Dermis microvascular lymphatic vessel endothelial cell (primary cell): ENCODE measurements at regions not wholly inside any gene's neighbourhood (a gene's known extent, or its start where the extent isn't known, plus 50 kb on each side); places are given as distances from the start of the nearest gene placed in this dataset.
A peak's percentile ranks its signal among the peaks of the same experiment; 100 is the strongest.

ENCODE experiments used
- DNase-seq, 2 donors: peaks; one replicate each; pipeline versions ENCODE4 v3.0.0 to v3.0.0-alpha.2; 2010; ENCODE audit warnings: low read depth in 2 of 2

DNA sequence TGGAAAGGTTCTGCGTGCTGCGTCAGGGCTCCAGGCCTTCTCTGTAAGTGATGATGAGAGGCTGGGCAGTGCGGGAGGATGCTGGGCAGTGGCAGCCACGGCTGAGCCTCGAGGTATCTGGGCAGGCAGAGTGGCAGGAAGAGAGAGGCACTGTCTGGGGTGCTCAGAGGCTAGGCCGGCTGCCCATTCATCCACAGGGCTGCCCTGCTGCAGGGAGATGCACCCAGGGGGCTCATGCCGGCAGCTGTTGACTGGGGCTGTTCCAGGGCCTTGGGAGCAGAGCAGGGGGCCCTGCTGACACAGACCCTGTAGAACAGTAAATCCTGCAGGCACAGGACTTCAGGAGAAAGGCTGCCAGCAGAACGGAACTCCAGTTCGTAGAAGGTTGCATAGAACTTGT, 88.8 kb downstream of the BOD1 start:
- DNase-seq: no peak

DNA sequence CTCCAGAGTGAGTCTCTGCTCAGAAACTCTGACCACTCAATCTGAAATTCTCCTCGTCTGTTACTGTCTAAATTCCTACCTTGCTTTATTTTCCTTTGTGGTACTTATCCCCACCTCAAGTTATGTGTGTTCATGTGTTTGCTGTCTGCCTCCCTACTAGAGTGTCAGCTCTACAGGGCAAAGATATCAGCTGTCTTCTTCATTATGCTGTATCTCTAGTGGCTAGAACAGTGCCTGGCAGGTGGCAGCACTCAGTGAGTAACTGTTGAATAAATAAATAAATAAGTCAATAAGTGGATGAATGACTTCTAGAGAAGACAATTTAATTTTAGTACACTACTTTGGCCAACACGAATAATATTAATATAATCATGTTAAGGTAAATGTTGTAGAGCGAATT, 92.3 kb downstream of the BOD1 start:
- DNase-seq: no peak

DNA sequence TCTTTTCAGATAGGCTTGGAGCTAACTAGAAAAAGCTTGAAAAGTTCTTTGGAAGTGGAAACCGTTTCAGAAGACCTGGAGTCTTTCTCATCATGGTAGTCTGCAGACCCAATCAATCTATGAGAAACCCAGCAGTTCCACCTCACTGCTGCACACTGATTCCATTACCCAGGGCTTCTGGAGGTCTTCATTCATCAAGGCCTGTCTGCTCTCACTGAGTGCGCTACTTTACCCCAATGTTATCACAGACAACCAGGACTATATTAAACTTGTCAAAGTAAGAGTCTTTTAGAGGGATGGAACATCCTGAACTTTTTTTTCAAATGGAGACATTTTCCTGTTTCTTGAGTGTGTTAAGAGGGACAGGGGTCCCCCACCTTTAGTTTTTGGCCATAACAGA, 93.1 kb downstream of the BOD1 start:
- DNase-seq: no peak

DNA sequence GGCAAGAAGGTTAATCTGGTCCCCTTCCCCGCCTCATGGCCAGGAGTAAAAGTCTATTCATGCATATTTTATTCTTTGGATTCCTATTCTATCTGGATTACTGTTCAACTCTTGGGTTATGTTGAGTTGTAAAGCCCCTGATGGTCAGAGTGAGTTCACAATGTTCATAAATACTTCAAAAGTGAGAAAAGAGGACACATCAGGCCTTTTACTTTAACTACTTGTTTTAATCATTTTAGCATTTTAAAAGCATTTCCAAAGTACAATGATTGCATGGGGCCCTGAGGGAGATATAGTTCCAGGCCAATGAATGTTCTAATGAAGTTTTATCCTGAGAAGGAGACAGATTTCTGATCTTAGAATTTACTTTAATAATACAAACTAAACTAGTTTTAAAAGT, 93.9 kb downstream of the BOD1 start:
- no peak for DNase-seq

DNA sequence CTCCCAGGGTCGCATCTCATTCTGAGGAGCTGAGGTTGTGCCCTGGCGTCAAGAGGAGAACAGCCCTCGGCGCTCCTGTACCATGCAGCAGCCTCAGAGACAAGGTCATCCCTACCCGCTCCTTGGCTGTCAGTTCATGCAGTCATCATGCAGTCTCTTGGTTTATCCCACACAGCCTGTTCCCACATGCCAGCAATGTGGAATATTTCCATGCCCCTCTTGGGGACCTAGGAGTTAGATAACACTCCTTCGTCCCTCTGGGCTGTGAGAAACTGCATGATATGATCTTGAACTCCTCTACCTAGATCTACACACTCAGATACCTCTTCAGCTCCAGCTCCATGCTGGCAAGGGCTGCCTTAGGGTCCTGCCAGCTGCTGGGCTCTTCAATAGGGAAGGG, 97.6 kb downstream of the BOD1 start:
- no peak for DNase-seq

DNA sequence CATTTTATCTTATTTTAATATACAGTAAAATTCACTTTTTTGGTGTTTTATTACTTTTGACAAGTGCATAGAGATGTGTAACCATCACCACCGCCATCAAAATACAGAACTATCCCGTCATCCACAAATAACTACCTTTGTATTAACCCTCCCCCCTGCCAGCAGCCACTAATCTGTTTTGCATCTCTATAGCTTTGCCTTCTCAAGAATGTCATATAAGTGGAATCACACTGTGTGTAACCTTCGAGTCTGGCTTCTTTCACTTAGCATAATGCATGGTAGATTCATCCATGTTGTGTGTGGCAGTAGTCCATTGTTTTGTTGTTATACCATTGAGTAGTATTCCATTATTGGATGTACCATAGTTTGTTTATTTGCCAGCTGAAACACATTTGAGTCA, 98.8 kb downstream of the BOD1 start:
- no peak for DNase-seq

DNA sequence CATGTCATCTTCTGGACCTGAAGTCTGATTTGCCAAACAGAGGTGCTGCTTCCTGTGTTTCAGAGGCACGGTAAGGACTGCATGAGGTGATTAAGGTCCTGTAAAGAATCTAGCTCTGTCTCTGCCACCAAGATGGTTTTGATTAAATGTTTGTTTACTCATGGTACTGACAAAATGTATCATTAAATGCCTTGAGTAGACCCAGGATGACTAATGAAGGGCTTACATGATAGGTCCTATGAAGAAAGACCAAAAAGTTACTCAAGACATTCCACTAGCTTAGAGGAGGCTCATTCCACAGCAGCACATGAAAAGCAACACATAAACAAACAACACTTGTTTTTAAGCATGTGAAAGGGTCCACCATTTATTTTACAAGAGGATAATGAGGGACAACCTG, 100.9 kb downstream of the BOD1 start:
- DNase-seq: no peak

DNA sequence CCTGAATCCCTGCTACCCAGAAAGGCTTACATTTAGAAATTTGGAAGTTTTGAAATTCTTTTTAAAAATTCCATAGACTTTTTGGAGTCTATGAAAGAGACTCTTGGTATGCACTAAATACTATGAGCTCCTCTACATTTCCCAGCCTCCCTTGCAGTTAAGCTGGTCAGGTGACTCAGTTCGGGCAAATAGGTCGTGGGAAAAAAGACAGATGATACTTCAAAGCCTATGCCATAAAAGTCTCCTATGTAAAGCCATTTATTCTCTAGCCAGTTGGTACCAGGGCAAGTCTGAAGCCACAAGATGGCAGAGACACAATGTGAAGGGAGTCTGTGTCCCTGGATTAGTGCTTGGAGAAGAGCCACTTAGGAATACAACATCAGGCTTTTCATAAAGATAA, 101.8 kb downstream of the BOD1 start:
- no peak for DNase-seq

DNA sequence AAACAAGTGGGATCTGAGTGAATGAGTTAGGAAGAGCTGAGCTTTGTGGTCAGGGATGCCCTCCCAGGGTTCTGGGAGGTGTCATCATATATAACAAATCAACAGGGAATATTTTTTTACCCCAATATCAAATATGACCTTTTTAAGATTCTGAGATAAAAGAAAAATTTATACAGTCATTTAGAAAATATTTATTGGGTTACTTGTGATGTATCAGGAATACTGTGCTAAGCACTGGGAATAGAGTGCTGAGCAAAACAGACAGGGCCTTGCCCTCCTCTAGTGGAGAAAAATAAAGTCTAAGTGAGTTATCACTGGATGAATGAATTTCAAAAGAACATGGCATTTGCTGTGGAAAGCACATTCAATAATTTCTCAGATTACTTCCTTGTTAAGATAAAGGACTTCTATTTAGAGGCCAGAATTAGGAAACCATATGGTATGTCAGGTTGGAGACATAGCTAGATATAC, 102.9 kb downstream of the BOD1 start:
- no peak for DNase-seq

DNA sequence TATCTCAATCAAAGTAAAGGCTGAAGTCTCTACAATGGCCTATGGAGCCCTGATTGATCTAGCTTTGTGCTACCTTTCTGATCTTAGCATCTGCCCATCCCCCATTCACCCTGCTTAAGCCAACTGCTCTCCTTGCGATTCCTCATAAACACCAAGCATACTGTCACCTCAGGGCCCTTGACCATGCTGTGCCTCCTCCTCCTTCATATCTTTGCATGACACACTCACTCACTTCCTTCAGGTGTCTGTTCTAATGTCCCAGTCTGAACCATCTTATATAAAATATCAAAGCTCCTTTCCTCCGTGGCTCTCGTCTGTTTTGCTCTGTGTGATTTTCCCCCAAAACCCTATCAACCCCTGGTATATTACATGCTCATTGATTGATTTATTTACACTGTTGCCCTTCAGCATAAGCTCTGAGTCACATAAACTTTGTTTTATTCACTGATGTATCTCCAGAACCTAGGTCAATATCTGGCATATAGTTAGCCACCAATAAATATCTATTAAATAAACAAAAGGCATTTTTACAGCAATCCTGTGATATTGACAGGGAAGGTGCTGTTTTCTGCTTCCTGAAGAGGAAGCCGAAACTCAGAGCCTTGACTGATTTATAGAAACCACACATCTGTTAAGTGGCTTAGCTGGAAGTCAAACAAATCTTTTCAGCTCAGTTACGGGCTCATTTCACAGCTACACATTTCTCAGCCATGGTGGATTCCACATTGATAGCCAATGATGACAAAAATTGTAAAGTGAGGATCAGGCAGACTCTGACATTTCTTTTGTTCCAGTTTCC, 103.6 kb downstream of the BOD1 start:
- no peak for DNase-seq

DNA sequence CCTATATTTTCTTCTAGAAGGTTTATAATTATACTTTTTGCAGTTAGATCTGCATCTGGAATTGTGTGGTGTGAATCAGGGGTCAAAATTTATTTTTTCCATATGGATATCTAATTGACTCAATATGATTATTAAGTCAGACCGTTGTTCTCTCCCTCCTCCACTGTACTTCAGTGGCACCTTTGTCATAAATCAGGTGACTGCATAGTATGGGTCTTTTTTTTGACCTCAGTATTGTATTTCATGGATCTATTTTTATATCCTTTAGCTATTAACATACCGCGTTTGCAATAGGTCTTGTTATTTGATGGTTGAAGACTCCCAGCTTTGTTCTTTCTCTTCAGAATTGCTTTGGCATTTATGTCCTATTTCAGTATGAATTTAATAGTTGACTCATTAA, 107.4 kb downstream of the BOD1 start:
- DNase-seq: no peak

DNA sequence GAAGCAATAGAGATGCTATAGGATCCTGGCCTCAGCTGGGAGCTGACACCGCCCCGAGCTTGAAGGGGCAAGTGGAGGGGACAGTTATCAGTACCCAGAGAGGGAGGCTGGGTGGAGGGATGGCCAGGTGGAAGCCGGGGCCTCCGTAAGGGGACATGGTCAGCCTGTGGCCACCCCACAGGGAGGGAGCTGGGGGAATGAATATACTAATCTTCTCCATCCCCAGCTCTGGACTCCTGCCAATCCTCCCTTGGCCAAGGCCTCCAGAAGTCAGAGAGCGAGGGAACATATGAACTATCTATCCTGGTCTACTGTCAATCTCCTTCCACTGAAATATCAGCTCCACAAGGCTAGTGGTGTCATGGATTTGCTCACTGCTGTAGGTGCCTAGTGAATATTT, 109.3 kb downstream of the BOD1 start:
- no peak for DNase-seq

DNA sequence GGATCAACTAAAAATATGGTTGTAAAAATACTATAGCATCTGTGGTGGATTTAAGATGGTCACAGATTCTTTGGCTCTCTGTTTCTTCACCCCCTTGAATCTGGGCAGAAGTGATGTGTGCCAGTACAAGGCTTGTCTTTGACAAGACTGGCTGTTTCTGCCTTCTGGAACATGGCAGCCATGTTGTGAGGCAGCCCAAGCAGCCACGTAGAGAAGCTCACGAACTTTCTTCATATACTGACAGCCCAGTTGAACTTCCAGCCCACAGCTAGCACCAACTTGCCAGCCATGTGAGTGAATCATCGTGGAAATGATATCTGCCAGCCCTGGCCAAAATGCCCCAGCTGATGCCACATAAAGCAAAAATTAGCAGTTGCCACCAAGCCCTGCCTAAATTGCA, 110.8 kb downstream of the BOD1 start:
- DNase-seq: no peak

DNA sequence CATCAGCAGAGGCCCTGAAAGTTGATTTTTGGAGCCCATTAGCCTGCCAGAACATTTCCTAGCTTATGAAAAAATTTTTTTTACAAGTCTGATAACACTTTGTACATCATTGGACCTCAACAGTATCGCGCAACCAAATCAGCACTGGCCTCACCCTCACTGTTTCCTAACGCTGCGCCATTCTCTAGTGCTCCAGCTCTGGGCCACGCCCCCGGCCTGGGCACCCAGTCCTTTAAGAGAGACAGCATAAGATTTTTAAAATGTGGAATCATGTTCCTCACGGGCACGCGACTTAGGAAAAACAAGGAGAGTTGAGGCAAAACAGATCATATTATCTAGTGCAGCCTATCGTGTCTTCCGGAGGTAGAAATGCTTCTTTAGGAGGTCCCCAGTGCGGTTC, 114.5 kb downstream of the BOD1 start:
- DNase-seq: no peak

DNA sequence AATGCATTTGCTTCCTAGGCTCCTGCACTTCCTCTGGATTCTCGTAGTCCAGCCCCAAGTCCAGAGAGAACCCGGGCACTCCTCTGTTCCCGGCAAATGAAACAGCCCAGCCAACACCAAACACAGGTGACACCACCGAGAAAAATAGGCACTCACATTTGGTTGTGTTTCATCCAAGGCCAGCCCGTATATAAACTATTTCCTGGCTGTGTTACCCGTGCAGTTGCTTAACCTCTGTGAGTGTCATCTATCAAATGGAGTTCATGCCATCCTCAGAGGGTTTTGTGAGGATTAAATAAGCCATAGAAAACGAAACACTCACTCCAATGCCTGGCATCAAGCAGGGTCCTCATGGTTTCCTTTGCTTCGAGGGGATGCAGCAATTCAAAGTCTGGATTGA, 115.2 kb downstream of the BOD1 start:
- DNase-seq: no peak

DNA sequence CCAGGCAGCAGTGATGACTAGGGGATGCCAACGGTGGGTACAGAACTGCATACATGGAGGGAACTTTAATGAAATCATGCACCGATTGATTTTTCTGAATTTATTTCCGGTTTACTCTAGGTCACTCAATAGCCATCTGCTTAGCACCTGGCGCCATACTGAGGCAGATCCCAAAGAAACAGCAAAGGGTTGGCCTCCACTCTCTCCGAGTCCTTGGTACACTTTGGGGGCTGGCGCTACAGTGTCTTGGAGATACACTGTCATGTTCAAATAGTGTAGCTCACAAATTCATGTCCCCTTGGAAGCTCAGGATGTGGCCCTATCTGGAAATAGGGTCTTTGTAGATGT, 116.3 kb downstream of the BOD1 start:
- no peak for DNase-seq

DNA sequence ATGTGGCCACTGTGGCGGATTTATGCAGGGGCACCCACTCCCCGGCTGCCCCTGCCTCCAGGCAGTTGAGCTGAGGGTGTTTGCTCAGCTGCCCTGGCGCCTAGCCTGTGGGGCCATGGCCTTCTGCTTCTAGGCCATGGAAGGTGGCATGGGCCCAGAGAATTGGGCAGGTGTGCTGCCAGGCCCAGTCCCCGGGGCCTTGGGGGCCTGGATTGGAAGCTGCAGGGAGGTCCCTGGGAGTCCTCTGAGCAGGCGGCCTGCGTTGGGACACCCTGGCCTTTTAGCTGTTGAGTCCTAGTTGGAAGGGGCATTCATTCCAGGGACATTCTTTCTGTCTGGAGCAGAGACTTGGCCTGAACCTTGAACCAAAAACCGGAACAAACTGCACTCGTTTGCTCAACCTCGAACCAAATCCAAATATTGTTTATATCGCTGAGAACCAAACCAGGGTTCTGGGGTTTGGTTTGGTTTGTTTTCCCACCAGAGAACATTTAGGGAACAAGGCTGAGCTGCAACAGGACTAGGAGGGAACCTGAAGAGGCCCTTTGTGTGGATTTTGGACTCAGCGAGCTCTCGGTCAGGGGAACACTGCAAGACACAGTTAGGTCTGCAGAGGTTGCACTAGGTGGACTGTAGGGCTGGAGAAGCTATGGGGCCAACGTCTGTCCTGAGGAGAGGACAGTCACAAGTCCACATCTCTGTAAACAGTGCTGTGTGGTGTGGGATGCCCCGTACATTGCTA, 116.8 kb downstream of the BOD1 start:
- no peak for DNase-seq

DNA sequence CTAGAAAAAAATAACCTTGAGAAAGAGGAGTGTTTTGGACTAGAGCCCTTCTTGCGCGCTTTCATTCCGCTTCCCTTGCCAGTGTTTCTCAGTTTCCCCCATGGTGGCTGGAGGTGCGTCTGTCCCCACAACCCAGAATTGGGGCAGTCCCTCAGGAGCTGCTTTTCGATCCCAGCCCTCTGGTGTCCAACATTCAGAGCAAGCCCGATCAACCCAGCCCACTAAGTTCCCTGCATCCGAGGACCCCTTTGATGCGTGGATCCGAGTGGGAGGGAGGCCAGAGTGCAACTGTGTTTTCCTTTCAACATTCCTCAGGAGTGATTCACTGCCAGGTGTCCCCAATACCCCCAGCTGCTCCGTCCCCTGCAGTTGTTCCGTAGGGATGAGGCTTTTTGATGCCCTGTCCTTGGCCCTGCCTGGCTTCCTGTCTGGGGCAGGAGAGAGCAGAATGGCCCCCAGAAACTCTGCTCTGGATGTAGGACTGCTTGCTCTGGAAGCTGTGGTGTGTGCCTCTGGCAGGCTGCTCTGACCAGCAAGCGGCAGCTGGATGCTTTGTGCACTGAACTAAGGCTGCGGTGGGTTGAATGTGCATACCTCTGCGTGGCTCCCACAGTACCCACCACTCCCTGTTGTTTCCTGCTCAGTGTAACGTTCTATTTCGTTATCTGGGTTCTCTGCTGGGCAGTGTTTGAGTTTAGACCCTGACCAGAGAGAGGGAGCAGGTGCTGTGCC, 117.5 kb downstream of the BOD1 start:
- DNase-seq: peak in 1 of 2 donors; percentile 9

DNA sequence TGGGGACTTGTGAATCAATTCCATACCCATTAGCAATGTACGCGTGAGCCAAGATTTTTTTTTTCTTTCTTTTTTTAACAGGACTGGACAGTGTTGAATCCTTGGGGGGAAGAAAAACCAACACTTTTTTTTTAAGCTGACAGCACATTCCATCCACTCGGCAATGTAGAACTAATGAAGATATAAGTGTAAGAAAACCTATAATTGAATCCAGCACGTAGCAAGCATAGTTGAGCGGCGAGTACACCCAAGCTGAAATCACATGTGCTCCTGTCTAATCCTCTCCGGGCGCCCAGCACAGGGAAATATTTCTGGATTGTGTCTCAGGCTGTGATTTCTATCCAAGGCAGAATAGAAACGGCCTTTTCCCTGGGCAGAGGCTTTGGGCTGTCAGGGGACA, 118.2 kb downstream of the BOD1 start:
- DNase-seq: no peak

DNA sequence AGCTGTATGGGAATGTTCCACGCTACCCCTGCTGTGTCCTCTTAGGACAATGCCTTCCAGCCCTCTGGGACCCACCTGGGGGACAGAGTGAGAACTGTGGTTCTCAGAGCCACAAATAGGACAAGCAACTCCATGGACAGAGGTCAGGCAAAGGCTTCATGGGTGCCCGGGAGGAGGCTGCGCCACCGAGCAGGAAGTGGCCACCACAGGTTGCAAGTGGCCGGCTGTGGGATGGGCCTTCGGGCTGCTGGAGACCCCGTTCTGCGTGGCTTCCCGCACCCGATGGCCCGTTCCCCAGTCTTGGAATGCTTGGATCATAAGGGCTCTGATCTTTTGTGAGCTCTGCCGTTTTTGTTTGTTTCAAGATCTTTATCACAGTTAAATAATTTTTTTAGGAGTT, 118.8 kb downstream of the BOD1 start:
- no peak for DNase-seq

DNA sequence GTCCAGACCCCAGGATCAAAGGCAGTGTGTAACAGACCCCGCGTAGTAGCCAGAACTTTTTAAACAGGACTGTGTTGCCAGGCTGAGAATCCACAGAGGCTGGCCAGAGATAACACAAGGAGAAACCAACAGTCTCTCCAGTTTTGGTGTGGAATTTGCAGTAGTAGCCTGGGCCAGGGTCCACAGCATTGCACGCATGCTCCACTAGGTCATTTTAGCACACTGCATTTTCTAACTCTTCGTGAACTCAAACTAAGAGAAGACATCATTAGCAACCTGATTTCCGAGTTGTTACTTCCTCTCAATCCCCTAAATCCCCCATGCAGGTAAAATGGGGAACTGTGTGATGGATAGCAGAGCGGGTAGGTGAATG, 119.6 kb downstream of the BOD1 start:
- DNase-seq: no peak

DNA sequence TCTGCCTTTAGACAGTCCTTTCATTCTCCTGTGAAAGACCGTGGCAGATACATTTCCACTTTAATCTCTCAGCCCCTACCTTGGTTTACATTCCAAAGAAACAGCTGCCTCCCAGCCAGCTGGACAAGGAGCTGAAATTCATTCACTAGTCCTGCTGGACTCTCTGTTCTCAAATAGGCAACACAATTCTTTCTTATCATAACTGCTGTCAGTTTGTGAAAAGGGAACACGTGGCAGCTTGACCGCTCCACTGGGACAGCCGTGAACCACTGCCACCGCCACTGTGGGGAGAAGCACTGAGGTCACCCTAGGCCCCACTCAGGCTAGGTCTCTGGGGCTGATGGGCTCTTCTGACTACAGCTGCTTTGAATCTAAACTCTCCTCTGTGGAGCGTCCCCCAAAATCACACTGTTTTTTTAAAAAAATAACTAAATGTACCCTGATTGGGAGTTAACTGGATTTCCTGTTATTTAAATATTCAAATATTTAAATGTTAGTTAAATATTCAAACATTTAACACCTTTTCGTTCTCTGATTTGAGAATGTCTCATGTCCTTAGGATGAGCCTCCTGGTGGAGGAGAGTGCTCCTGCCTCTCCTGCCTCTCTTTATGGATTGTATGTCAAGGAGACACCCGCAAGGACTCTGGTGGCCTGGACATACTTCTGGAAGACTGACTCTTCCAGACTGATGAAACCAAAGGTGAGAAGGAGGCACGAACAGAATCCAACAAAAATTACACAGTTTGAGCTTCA, 120.1 kb downstream of the BOD1 start:
- no peak for DNase-seq
